HEK293T (cell line): ENCODE measurements at regions not wholly inside any gene's neighbourhood (a gene's known extent, or its start where the extent isn't known, plus 50 kb on each side); places are given as distances from the start of the nearest gene placed in this dataset.

ENCODE experiments used
- ARNT ChIP-seq: fragments of 450-650 bp; IDR thresholded peaks from 2 replicates; pipeline ENCODE4 v1.6.1; 2017; ENCODE audit warnings: mild to moderate bottlenecking
- BHLHE40 ChIP-seq: fragments of 450-650 bp; IDR thresholded peaks from 2 replicates; pipeline ENCODE4 v1.6.1; 2016; ENCODE audit warnings: mild to moderate bottlenecking, moderate library complexity, borderline replicate concordance
- ELF4 ChIP-seq: fragments of 450-650 bp; IDR thresholded peaks from 2 replicates; pipeline ENCODE4 v1.6.1; 2017; ENCODE audit warnings: antibody characterized with exemption
- FOXA1 ChIP-seq: fragments of 450-650 bp; IDR thresholded peaks from 2 replicates; pipeline ENCODE4 v1.6.1; 2016; ENCODE audit warnings: mild to moderate bottlenecking
- FOXK2 ChIP-seq: fragments of 450-650 bp; IDR thresholded peaks from 2 replicates; pipeline ENCODE4 v1.6.1; 2016; ENCODE audit warnings: mild to moderate bottlenecking
- FOXM1 ChIP-seq: fragments of 450-650 bp; IDR thresholded peaks from 2 replicates; pipeline ENCODE4 v1.6.1; 2017; ENCODE audit warnings: mild to moderate bottlenecking, borderline replicate concordance
- HDGF ChIP-seq: fragments of 450-650 bp; IDR thresholded peaks from 2 replicates; pipeline ENCODE4 v1.6.1; 2017; ENCODE audit warnings: antibody characterized with exemption, borderline replicate concordance
- LEF1 ChIP-seq: fragments of 450-650 bp; IDR thresholded peaks from 2 replicates; pipeline ENCODE4 v1.6.1; 2017; ENCODE audit warnings: mild to moderate bottlenecking, borderline replicate concordance
- NFRKB ChIP-seq: fragments of 450-650 bp; IDR thresholded peaks from 2 replicates; pipeline ENCODE4 v1.6.1; 2016; ENCODE audit warnings: mild to moderate bottlenecking, moderate library complexity
- ZNF384 ChIP-seq: fragments of 450-650 bp; IDR thresholded peaks from 2 replicates; pipeline ENCODE4 v1.6.1; 2016
- TF ChIP-seq, protein P1 (sequence below): fragments of 450-650 bp; IDR thresholded peaks from 2 replicates; pipeline ENCODE4 v1.6.1; 2016

- no peak for TF ChIP-seq FOXM1
- TF ChIP-seq ARNT = no peak
- no peak for TF ChIP-seq BHLHE40
- TF ChIP-seq NFRKB = no peak
- no peak for TF ChIP-seq FOXK2
- TF ChIP-seq ZNF384 = no peak
- TF ChIP-seq, protein P1, sequence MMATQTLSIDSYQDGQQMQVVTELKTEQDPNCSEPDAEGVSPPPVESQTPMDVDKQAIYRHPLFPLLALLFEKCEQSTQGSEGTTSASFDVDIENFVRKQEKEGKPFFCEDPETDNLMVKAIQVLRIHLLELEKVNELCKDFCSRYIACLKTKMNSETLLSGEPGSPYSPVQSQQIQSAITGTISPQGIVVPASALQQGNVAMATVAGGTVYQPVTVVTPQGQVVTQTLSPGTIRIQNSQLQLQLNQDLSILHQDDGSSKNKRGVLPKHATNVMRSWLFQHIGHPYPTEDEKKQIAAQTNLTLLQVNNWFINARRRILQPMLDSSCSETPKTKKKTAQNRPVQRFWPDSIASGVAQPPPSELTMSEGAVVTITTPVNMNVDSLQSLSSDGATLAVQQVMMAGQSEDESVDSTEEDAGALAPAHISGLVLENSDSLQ = no peak
- no peak for TF ChIP-seq FOXA1
- TF ChIP-seq LEF1 = no peak
- TF ChIP-seq HDGF = no peak
- no peak for TF ChIP-seq ELF4
These were observed 1274.5 kb upstream of the CRIM1 start for GRCh38 chr2:35081001-35081621.
